ENCODE measurements at regions not wholly inside any gene's neighbourhood (a gene's known extent, or its start where the extent isn't known, plus 50 kb on each side); places are given as distances from the start of the nearest gene placed in this dataset.
"Not testable (repeated sequence)": the region's sequence is repeated elsewhere in the genome, so short reads cannot be mapped to it uniquely, and the experiment has no call there.

DNA sequence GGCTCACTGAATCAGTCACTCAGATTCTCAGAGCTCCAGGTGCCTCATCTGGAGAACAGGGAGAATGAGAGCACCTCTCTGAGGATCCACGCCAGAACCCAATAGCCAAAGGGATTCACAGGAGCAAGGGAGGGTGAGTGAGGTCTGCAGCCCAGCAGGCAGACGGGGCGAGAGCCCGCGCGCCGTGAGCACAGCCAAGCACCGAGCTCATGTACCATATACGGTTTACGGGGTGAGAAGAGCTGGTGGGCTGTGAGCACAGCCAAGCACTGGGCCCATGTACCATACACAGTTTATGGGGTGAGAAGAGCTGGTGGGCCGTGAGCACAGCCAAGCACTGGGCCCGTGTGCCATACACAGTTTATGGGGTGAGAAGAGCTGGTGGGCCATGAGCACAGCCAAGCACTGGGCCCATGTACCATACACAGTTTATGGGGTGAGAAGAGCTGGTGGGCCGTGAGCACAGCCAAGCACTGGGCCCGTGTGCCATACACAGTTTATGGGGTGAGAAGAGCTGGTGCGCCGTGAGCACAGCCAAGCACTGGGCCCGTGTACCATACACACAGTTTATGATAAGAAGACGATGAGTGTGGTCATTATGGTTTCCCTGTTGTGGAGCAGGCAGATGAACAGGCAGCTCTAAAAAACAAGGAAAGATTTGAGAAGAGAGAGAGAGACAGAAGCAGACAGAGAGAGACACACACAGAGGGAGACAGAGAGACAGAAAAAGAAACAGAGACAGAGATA is 125.7 kb upstream of the ANO1 start:
- not testable (repeated sequence) for H3K4me3 ChIP-seq (ENCODE audit: low read depth in 1 of 2, low read length in 2 of 2); H3K36me3 ChIP-seq (ENCODE audit: control insufficient read depth in 1 of 2, insufficient read depth in 2 of 2, low read length in 2 of 2); H3K27ac ChIP-seq (ENCODE audit: low read depth, low read length); H3K9me3 ChIP-seq (ENCODE audit: control insufficient read depth in 1 of 2, low read length in 2 of 2); H3K27me3 ChIP-seq (ENCODE audit: control insufficient read depth in 1 of 2, insufficient read depth in 2 of 2, low read length in 2 of 2); H3K9ac ChIP-seq (ENCODE audit: low read depth in 1 of 2, low read length in 2 of 2)
- H3K4me1 ChIP-seq (ENCODE audit: control insufficient read depth in 1 of 2, insufficient read depth in 2 of 2, low read length in 2 of 2) = peaks cover 27 to 28% of the 10 kb centered on the region in 2 donors

- Histone ChIP-seq H3K36me3 (ENCODE audit: control insufficient read depth in 1 of 2, insufficient read depth in 2 of 2, low read length in 2 of 2) (no peaks in the 10 kb centered on the region), H3K9ac (ENCODE audit: low read depth in 1 of 2, low read length in 2 of 2) (no peak overlapping the region), H3K27me3 (ENCODE audit: control insufficient read depth in 1 of 2, insufficient read depth in 2 of 2, low read length in 2 of 2) (peaks cover 0 to 8% of the 10 kb centered on the region in 2 donors), H3K4me1 (ENCODE audit: control insufficient read depth in 1 of 2, insufficient read depth in 2 of 2, low read length in 2 of 2) (peaks cover 17 to 19% of the 10 kb centered on the region in 2 donors), H3K27ac (ENCODE audit: low read depth, low read length) (no peak overlapping the region), H3K4me3 (ENCODE audit: low read depth in 1 of 2, low read length in 2 of 2) (no peak overlapping the region), H3K9me3 (ENCODE audit: control insufficient read depth in 1 of 2, low read length in 2 of 2) (no peaks in the 10 kb centered on the region)
Measured at GRCh38 chr11:69953356-69953755, 124.8 kb upstream of the ANO1 start.

GRCh38 chr11:69954756-69955155 is 123.4 kb upstream of the ANO1 start:
- Histone ChIP-seq H3K4me3 (ENCODE audit: low read depth in 1 of 2, low read length in 2 of 2) (no peak overlapping the region), H3K9ac (ENCODE audit: low read depth in 1 of 2, low read length in 2 of 2) (no peak overlapping the region), H3K27ac (ENCODE audit: low read depth, low read length) (no peak overlapping the region), H3K27me3 (ENCODE audit: control insufficient read depth in 1 of 2, insufficient read depth in 2 of 2, low read length in 2 of 2) (peaks cover 0 to 8% of the 10 kb centered on the region in 2 donors), H3K9me3 (ENCODE audit: control insufficient read depth in 1 of 2, low read length in 2 of 2) (no peaks in the 10 kb centered on the region), H3K4me1 (ENCODE audit: control insufficient read depth in 1 of 2, insufficient read depth in 2 of 2, low read length in 2 of 2) (peaks cover 4 to 6% of the 10 kb centered on the region in 2 donors), H3K36me3 (ENCODE audit: control insufficient read depth in 1 of 2, insufficient read depth in 2 of 2, low read length in 2 of 2) (no peaks in the 10 kb centered on the region)

- no peaks in the 10 kb centered on the region for H3K4me1 ChIP-seq (ENCODE audit: control insufficient read depth in 1 of 2, insufficient read depth in 2 of 2, low read length in 2 of 2)
- H3K4me3 ChIP-seq (ENCODE audit: low read depth in 1 of 2, low read length in 2 of 2) = no peak overlapping the region
- no peak overlapping the region for H3K9ac ChIP-seq (ENCODE audit: low read depth in 1 of 2, low read length in 2 of 2)
- no peak overlapping the region for H3K27ac ChIP-seq (ENCODE audit: low read depth, low read length)
- peaks cover 6 to 8% of the 10 kb centered on the region in 2 donors for H3K27me3 ChIP-seq (ENCODE audit: control insufficient read depth in 1 of 2, insufficient read depth in 2 of 2, low read length in 2 of 2)
- no peaks in the 10 kb centered on the region for H3K9me3 ChIP-seq (ENCODE audit: control insufficient read depth in 1 of 2, low read length in 2 of 2)
- no peaks in the 10 kb centered on the region for H3K36me3 ChIP-seq (ENCODE audit: control insufficient read depth in 1 of 2, insufficient read depth in 2 of 2, low read length in 2 of 2)
Measured at GRCh38 chr11:69956669-69957190, 121.4 kb upstream of the ANO1 start.

GRCh38 chr11:69957849-69958248 is 120.3 kb upstream of the ANO1 start:
- no peak overlapping the region for H3K9ac ChIP-seq (ENCODE audit: low read depth in 1 of 2, low read length in 2 of 2)

DNA sequence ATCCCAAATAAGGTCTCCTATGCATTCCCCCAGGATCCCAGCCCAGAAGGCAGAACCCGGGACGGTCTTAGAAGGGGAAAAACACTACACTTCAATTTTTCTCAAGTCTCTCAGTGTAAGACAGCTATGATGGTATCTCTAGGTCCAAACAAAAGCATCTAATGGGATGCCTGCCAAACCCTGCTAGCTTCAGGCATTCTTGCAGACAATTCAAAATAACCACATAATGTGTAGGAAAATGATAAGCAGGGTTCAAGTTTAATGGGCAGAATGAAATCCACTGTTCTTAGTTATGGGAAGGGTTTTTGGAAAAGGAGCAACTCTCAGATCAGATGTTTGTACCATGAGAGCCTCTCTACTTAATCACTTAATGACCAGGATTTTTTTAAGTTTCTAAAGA is 119.8 kb upstream of the ANO1 start:
- Histone ChIP-seq H3K4me3 (ENCODE audit: low read depth in 1 of 2, low read length in 2 of 2) (no peak overlapping the region), H3K9ac (ENCODE audit: low read depth in 1 of 2, low read length in 2 of 2) (no peak overlapping the region), H3K9me3 (ENCODE audit: control insufficient read depth in 1 of 2, low read length in 2 of 2) (no peaks in the 10 kb centered on the region), H3K27ac (ENCODE audit: low read depth, low read length) (no peak overlapping the region), H3K27me3 (ENCODE audit: control insufficient read depth in 1 of 2, insufficient read depth in 2 of 2, low read length in 2 of 2) (peaks cover 6 to 8% of the 10 kb centered on the region in 2 donors), H3K36me3 (ENCODE audit: control insufficient read depth in 1 of 2, insufficient read depth in 2 of 2, low read length in 2 of 2) (no peaks in the 10 kb centered on the region), H3K4me1 (ENCODE audit: control insufficient read depth in 1 of 2, insufficient read depth in 2 of 2, low read length in 2 of 2) (no peaks in the 10 kb centered on the region)

More at GRCh38 chr11:69957849-69958248, 120.3 kb upstream of the ANO1 start:
- Histone ChIP-seq H3K4me3 (ENCODE audit: low read depth in 1 of 2, low read length in 2 of 2) (no peak overlapping the region), H3K36me3 (ENCODE audit: control insufficient read depth in 1 of 2, insufficient read depth in 2 of 2, low read length in 2 of 2) (no peaks in the 10 kb centered on the region), H3K27ac (ENCODE audit: low read depth, low read length) (no peak overlapping the region), H3K9me3 (ENCODE audit: control insufficient read depth in 1 of 2, low read length in 2 of 2) (no peaks in the 10 kb centered on the region), H3K4me1 (ENCODE audit: control insufficient read depth in 1 of 2, insufficient read depth in 2 of 2, low read length in 2 of 2) (no peaks in the 10 kb centered on the region), H3K27me3 (ENCODE audit: control insufficient read depth in 1 of 2, insufficient read depth in 2 of 2, low read length in 2 of 2) (peaks cover 6 to 8% of the 10 kb centered on the region in 2 donors)

DNA sequence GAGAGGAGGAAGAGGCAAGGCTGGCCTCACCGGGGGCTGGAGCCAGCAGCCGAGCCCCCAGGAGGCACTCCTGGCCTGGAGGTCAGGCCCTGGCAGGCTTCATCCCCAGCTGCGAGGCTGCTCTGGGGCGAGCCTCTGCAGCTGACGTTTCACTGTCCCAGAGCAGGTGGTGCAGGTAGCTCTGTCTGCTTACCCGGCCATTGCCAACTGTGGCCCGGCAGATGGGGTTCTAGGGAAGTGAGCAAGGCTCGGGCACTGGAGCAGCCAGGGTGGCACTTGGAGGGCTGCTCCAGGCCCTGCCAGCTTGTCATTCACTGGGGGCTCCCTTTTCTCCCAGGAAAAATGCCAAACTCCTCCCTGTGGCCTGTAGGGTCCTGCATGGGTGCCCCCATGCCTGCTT is 118.7 kb upstream of the ANO1 start:
- H3K4me3 ChIP-seq (ENCODE audit: low read depth in 1 of 2, low read length in 2 of 2) = no peak overlapping the region
- H3K9me3 ChIP-seq (ENCODE audit: control insufficient read depth in 1 of 2, low read length in 2 of 2) = no peaks in the 10 kb centered on the region
- H3K4me1 ChIP-seq (ENCODE audit: control insufficient read depth in 1 of 2, insufficient read depth in 2 of 2, low read length in 2 of 2) = no peaks in the 10 kb centered on the region
- H3K9ac ChIP-seq (ENCODE audit: low read depth in 1 of 2, low read length in 2 of 2) = no peak overlapping the region
- peaks cover 6 to 8% of the 10 kb centered on the region in 2 donors for H3K27me3 ChIP-seq (ENCODE audit: control insufficient read depth in 1 of 2, insufficient read depth in 2 of 2, low read length in 2 of 2)
- no peak overlapping the region for H3K27ac ChIP-seq (ENCODE audit: low read depth, low read length)
- no peaks in the 10 kb centered on the region for H3K36me3 ChIP-seq (ENCODE audit: control insufficient read depth in 1 of 2, insufficient read depth in 2 of 2, low read length in 2 of 2)

DNA sequence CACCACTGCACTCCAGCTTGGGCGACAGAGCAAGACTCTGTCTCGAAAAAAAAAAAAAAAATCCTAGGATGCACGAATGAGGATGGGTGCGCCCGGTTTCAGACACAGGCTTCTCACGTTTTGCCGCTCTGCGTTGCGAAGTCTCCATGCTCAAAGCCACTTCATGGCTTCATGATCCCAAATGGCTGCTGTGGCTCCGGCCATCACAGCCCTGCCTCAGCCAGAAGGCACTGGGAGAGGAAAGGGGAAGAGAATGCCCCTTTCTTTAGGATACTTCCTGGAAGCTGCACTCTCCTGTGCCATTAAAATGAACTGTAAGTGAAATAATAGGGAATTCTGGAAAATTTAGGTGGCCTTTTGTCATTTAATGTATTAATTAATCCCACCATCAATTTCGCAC is 116.4 kb upstream of the ANO1 start:
- Histone ChIP-seq H3K4me1 (ENCODE audit: control insufficient read depth in 1 of 2, insufficient read depth in 2 of 2, low read length in 2 of 2) (peaks cover 7 to 9% of the 10 kb centered on the region in 2 donors), H3K9me3 (ENCODE audit: control insufficient read depth in 1 of 2, low read length in 2 of 2) (no peaks in the 10 kb centered on the region), H3K36me3 (ENCODE audit: control insufficient read depth in 1 of 2, insufficient read depth in 2 of 2, low read length in 2 of 2) (no peaks in the 10 kb centered on the region), H3K9ac (ENCODE audit: low read depth in 1 of 2, low read length in 2 of 2) (no peak overlapping the region), H3K27me3 (ENCODE audit: control insufficient read depth in 1 of 2, insufficient read depth in 2 of 2, low read length in 2 of 2) (peaks cover 4 to 6% of the 10 kb centered on the region in 2 donors), H3K27ac (ENCODE audit: low read depth, low read length) (no peak overlapping the region), H3K4me3 (ENCODE audit: low read depth in 1 of 2, low read length in 2 of 2) (no peak overlapping the region)

GRCh38 chr11:69962152-69962551 is 116.0 kb upstream of the ANO1 start:
- H3K4me1 ChIP-seq (ENCODE audit: control insufficient read depth in 1 of 2, insufficient read depth in 2 of 2, low read length in 2 of 2) = peaks cover 7 to 10% of the 10 kb centered on the region in 2 donors
- no peaks in the 10 kb centered on the region for H3K36me3 ChIP-seq (ENCODE audit: control insufficient read depth in 1 of 2, insufficient read depth in 2 of 2, low read length in 2 of 2)
- H3K27me3 ChIP-seq (ENCODE audit: control insufficient read depth in 1 of 2, insufficient read depth in 2 of 2, low read length in 2 of 2) = peaks cover under 1 to 6% of the 10 kb centered on the region in 2 donors
- no peak overlapping the region for H3K4me3 ChIP-seq (ENCODE audit: low read depth in 1 of 2, low read length in 2 of 2)
- H3K27ac ChIP-seq (ENCODE audit: low read depth, low read length) = no peak overlapping the region
- no peaks in the 10 kb centered on the region for H3K9me3 ChIP-seq (ENCODE audit: control insufficient read depth in 1 of 2, low read length in 2 of 2)
- no peak overlapping the region for H3K9ac ChIP-seq (ENCODE audit: low read depth in 1 of 2, low read length in 2 of 2)

DNA sequence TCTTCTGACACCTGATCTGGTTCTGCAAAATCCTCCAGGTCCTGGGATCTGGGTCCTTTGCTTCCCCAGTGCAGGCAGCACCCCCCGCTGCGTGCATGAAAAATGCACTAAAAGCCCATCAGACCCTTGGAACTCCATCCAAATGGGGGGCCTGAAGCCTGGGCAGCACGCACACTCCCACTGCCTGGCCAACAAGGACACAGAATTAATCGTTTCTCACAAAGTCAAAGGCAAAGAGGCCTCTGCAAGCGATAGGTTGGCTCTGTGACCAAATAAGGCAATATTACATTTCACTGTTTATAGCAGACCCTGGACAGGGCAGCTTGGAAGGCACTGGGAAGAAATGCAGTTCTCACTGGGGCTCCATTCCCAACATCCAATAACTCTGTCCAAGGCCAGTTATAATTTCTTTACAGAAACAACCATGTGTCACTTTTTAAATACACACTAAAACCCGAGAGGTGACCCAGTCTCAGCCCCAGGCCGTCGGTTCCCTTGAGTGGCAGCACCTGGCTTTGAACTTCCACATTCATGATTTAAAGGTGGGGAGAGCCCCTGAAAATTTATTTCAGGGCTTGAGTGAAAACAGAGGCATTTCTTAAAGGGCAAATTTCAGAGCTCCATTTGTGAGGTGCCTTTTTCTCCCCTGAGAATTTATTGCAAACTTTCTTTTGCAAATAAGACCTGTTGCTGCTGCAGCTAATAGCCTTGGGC is 114.4 kb upstream of the ANO1 start:
- H3K27me3 ChIP-seq (ENCODE audit: control insufficient read depth in 1 of 2, insufficient read depth in 2 of 2, low read length in 2 of 2) = peaks cover 0 to 6% of the 10 kb centered on the region in 2 donors
- no peaks in the 10 kb centered on the region for H3K9me3 ChIP-seq (ENCODE audit: control insufficient read depth in 1 of 2, low read length in 2 of 2)
- H3K4me3 ChIP-seq (ENCODE audit: low read depth in 1 of 2, low read length in 2 of 2) = no peak overlapping the region
- no peak overlapping the region for H3K9ac ChIP-seq (ENCODE audit: low read depth in 1 of 2, low read length in 2 of 2)
- H3K4me1 ChIP-seq (ENCODE audit: control insufficient read depth in 1 of 2, insufficient read depth in 2 of 2, low read length in 2 of 2) = peaks cover 7 to 10% of the 10 kb centered on the region in 2 donors
- no peaks in the 10 kb centered on the region for H3K36me3 ChIP-seq (ENCODE audit: control insufficient read depth in 1 of 2, insufficient read depth in 2 of 2, low read length in 2 of 2)
- H3K27ac ChIP-seq (ENCODE audit: low read depth, low read length) = no peak overlapping the region
